ENCODE measurements at regions not wholly inside any gene's neighbourhood (a gene's known extent, or its start where the extent isn't known, plus 50 kb on each side); places are given as distances from the start of the nearest gene placed in this dataset.

- Histone ChIP-seq H3K4me3 (ENCODE audit: low read length) (no peak overlapping the region), H3K79me2 (replicated peaks; ENCODE audit: insufficient read depth, low read length) (no peaks in the 10 kb centered on the region), H3K9ac (ENCODE audit: low read length) (no peak overlapping the region), H3K36me3 (ENCODE audit: insufficient read depth, low read length) (no peaks in the 10 kb centered on the region), H3K9me3 (ENCODE audit: low read length) (no peaks in the 10 kb centered on the region), H3K9me2 (ENCODE audit: insufficient read depth, low read length) (no peaks in the 10 kb centered on the region), H3K4me2 (ENCODE audit: low read length) (no peak overlapping the region), H3K27me3 (ENCODE audit: insufficient read depth, low read depth, low read length) (peaks cover 62% of the 10 kb centered on the region), H4K20me1 (ENCODE audit: insufficient read depth) (no peaks in the 10 kb centered on the region), H3F3A (ENCODE audit: insufficient read depth, low read length, poor library complexity, severe bottlenecking) (no peaks in the 10 kb centered on the region), H2AFZ (ENCODE audit: low read depth, low read length) (no peak overlapping the region), H3K27ac (ENCODE audit: low read length) (no peak overlapping the region)
- no peak for TF ChIP-seq EZH2 (IDR thresholded peaks at IDR 0.05; ENCODE audit: borderline replicate concordance, insufficient read depth, low read length, poor library complexity, severe bottlenecking)
- TF ChIP-seq EP300 (conservative IDR thresholded peaks at IDR 0.05; ENCODE audit: poor library complexity, severe bottlenecking), result no peak
- no peak for TF ChIP-seq REST (IDR thresholded peaks at IDR 0.05; ENCODE audit: borderline replicate concordance)
- no peak for TF ChIP-seq MXI1 (conservative IDR thresholded peaks at IDR 0.05; ENCODE audit: poor library complexity, severe bottlenecking)
- TF ChIP-seq POLR2AphosphoS5 (IDR thresholded peaks at IDR 0.05), result no peak
- no peak for TF ChIP-seq CTCF (IDR thresholded peaks at IDR 0.05; ENCODE audit: poor library complexity, severe bottlenecking)
- TF ChIP-seq TAF1 (IDR thresholded peaks at IDR 0.05; ENCODE audit: low read depth), result no peak
- no peak for TF ChIP-seq SMC3 (conservative IDR thresholded peaks at IDR 0.05; ENCODE audit: poor library complexity)
- TF ChIP-seq RAD21 (conservative IDR thresholded peaks at IDR 0.05), result no peak
Measured at GRCh38 chr18:22560797-22561196, 143.1 kb upstream of the CTAGE1 start.

- TF ChIP-seq POLR2AphosphoS5 (IDR thresholded peaks at IDR 0.05) (no peak), TAF1 (IDR thresholded peaks at IDR 0.05; ENCODE audit: low read depth) (no peak), RAD21 (conservative IDR thresholded peaks at IDR 0.05) (peak; percentile 87), REST (IDR thresholded peaks at IDR 0.05; ENCODE audit: borderline replicate concordance) (no peak), CTCF (IDR thresholded peaks at IDR 0.05; ENCODE audit: poor library complexity, severe bottlenecking) (peak; percentile 85), EZH2 (IDR thresholded peaks at IDR 0.05; ENCODE audit: borderline replicate concordance, insufficient read depth, low read length, poor library complexity, severe bottlenecking) (no peak), SMC3 (conservative IDR thresholded peaks at IDR 0.05; ENCODE audit: poor library complexity) (peak; percentile 82)
- Histone ChIP-seq H3F3A (ENCODE audit: insufficient read depth, low read length, poor library complexity, severe bottlenecking) (no peaks in the 10 kb centered on the region), H3K36me3 (ENCODE audit: insufficient read depth, low read length) (no peaks in the 10 kb centered on the region), H3K4me2 (ENCODE audit: low read length) (no peak overlapping the region), H3K27me3 (ENCODE audit: insufficient read depth, low read depth, low read length) (peaks cover 56% of the 10 kb centered on the region), H4K20me1 (ENCODE audit: insufficient read depth) (no peaks in the 10 kb centered on the region), H3K27ac (ENCODE audit: low read length) (no peak overlapping the region), H3K9ac (ENCODE audit: low read length) (no peak overlapping the region), H3K9me2 (ENCODE audit: insufficient read depth, low read length) (no peaks in the 10 kb centered on the region), H3K9me3 (ENCODE audit: low read length) (no peaks in the 10 kb centered on the region), H3K79me2 (replicated peaks; ENCODE audit: insufficient read depth, low read length) (no peaks in the 10 kb centered on the region), H2AFZ (ENCODE audit: low read depth, low read length) (no peak overlapping the region), H3K4me3 (ENCODE audit: low read length) (no peak overlapping the region)
Measured at GRCh38 chr18:22563164-22563583, 145.5 kb upstream of the CTAGE1 start.

Measured in neural cell (in vitro differentiated cells).